Lung (tissue), 11 donors: ENCODE measurements at regions not wholly inside any gene's neighbourhood (a gene's known extent, or its start where the extent isn't known, plus 50 kb on each side); places are given as distances from the start of the nearest gene placed in this dataset.

Source experiments
- ATAC-seq: fragments of 200-7000 bp; cut with Tn5 transposase; one replicate; pipeline ENCODE4 v1.9.1; 2020; ENCODE audit warnings: moderate number of reproducible peaks; ENCODE audit not compliant: insufficient read depth, low FRiP score
- DNase-seq, 3 donors: peaks; one replicate each; pipeline ENCODE4 v3.0.0-alpha.2; 2013 to 2017
- H3K27ac ChIP-seq, 2 donors: one replicate each; pipeline ENCODE4 v1.5.1; 2013; ENCODE audit warnings: mild to moderate bottlenecking in 2 of 2, moderate library complexity in 2 of 2, control low read depth in 1 of 2, inconsistent platforms in 1 of 2, low read depth in 1 of 2, low read length in 1 of 2
- H3K27me3 ChIP-seq, 3 donors: one replicate each; pipeline ENCODE4 v1.5.1; 2013; ENCODE audit warnings: low read length in 2 of 3; ENCODE audit not compliant: control insufficient read depth in 3 of 3, insufficient read depth in 3 of 3
- H3K36me3 ChIP-seq, 4 donors: one replicate each; pipeline ENCODE4 v1.5.1; 2013; ENCODE audit warnings: low read length in 4 of 4, mild to moderate bottlenecking in 1 of 4, moderate library complexity in 1 of 4; ENCODE audit not compliant: control insufficient read depth in 4 of 4, insufficient read depth in 4 of 4
- H3K4me1 ChIP-seq, 5 donors: one replicate each; pipeline ENCODE4 v1.5.1; 2013; ENCODE audit warnings: low read length in 5 of 5, mild to moderate bottlenecking in 2 of 5, moderate library complexity in 1 of 5; ENCODE audit not compliant: control insufficient read depth in 5 of 5, insufficient read depth in 5 of 5
- H3K4me3 ChIP-seq: one replicate; pipeline ENCODE4 v1.5.1; 2013; ENCODE audit warnings: mild to moderate bottlenecking, control low read depth, moderate library complexity
- H3K9ac ChIP-seq, 2 donors: one replicate each; pipeline ENCODE4 v1.5.1; 2013; ENCODE audit warnings: low read length in 2 of 2, control low read depth in 1 of 2; ENCODE audit not compliant: insufficient read depth in 1 of 2
- H3K9me3 ChIP-seq, 4 donors: one replicate each; pipeline ENCODE4 v1.5.1; 2013; ENCODE audit warnings: low read length in 3 of 4, mild to moderate bottlenecking in 1 of 4, moderate library complexity in 1 of 4; ENCODE audit not compliant: control insufficient read depth in 4 of 4, insufficient read depth in 3 of 4
- WGBS, 2 donors: extraction: QIAGEN DNeasy Blood & Tissue Kit; methylation state at CpG; one replicate each; pipeline ENCODE4 v1.1.7; 2013; 5-methylcytosine and 5-hydroxymethylcytosine counted together
- TF ChIP-seq, protein P1 (sequence below): IDR thresholded peaks from 2 replicates; pipeline ENCODE4 v1.5.1; 2012; ENCODE audit warnings: mild to moderate bottlenecking; ENCODE audit errors: control extremely low read depth, extremely low read depth
- donor health status: control.
- donor health status: control.
- donor health status: Bipolar disorder and iron deficiency.
- donor health status: healthy.
- donor health status: DM: yes; HTN: yes; CAD: no.

DNA sequence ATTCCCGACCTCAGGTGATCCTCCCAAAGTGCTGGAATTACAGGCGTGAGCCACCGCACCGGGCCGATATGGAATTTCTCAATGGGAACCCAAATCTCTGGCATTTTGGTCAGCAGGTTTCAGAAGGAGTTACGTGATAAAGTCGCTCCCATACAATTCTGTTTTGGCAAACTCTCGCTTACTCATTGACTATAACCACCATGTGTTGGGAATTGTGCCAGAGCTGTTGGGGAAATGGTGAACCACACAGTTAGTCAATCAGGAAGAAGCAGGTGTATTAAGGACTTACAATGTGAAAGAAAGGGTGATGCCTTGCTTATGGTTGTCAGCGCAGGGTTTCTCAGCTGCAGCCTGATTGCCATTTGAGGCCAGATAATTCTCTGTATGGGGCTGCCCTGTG, 410.5 kb downstream of the QKI start:
- no peak for DNase-seq
- WGBS, 2 donors, result 71 to 81% methylated on average over 9 of the region's 9 CpGs
- no peak overlapping the region for H3K27ac ChIP-seq
- TF ChIP-seq, protein P1, sequence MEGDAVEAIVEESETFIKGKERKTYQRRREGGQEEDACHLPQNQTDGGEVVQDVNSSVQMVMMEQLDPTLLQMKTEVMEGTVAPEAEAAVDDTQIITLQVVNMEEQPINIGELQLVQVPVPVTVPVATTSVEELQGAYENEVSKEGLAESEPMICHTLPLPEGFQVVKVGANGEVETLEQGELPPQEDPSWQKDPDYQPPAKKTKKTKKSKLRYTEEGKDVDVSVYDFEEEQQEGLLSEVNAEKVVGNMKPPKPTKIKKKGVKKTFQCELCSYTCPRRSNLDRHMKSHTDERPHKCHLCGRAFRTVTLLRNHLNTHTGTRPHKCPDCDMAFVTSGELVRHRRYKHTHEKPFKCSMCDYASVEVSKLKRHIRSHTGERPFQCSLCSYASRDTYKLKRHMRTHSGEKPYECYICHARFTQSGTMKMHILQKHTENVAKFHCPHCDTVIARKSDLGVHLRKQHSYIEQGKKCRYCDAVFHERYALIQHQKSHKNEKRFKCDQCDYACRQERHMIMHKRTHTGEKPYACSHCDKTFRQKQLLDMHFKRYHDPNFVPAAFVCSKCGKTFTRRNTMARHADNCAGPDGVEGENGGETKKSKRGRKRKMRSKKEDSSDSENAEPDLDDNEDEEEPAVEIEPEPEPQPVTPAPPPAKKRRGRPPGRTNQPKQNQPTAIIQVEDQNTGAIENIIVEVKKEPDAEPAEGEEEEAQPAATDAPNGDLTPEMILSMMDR, result no peak
- H3K36me3 ChIP-seq, result no peaks in the 10 kb centered on the region
- H3K27me3 ChIP-seq, result peaks cover 0 to 2% (median 0%) of the 10 kb centered on the region in 3 donors
- H3K4me3 ChIP-seq, result no peak overlapping the region
- no peaks in the 10 kb centered on the region for H3K9me3 ChIP-seq
- no peak overlapping the region for H3K9ac ChIP-seq
- ATAC-seq, result no peak
- no peaks in the 10 kb centered on the region for H3K4me1 ChIP-seq

DNA sequence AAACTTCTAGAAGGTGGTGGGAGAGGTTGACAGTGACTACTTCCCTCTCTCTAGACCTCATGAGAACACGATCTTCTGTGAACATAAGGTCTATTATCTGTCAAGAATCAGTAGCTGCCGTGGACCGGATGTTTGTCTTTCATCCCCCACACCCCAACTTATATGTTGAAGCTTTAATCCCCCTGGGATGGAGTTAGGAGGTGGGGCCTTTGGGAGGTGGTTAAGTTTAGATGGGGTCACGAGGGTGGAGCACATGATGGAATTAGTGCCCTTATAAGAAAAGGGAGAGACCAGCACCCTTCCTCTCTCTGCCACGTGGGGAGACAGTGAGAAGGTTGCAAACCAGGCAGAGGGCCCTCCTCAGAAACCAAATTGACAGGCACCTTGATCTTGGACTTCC, 409.1 kb downstream of the QKI start:
- no peaks in the 10 kb centered on the region for H3K36me3 ChIP-seq
- H3K27me3 ChIP-seq, result peaks cover 0 to 2% (median 0%) of the 10 kb centered on the region in 3 donors
- WGBS, 2 donors, result 67 to 80% methylated on average over 5 of the region's 5 CpGs
- H3K9ac ChIP-seq, result no peak overlapping the region
- DNase-seq (no peak), ATAC-seq (no peak)
- no peaks in the 10 kb centered on the region for H3K9me3 ChIP-seq
- H3K27ac ChIP-seq, result no peak overlapping the region
- H3K4me3 ChIP-seq, result no peak overlapping the region
- no peaks in the 10 kb centered on the region for H3K4me1 ChIP-seq
- TF ChIP-seq, protein P1, result no peak

DNA sequence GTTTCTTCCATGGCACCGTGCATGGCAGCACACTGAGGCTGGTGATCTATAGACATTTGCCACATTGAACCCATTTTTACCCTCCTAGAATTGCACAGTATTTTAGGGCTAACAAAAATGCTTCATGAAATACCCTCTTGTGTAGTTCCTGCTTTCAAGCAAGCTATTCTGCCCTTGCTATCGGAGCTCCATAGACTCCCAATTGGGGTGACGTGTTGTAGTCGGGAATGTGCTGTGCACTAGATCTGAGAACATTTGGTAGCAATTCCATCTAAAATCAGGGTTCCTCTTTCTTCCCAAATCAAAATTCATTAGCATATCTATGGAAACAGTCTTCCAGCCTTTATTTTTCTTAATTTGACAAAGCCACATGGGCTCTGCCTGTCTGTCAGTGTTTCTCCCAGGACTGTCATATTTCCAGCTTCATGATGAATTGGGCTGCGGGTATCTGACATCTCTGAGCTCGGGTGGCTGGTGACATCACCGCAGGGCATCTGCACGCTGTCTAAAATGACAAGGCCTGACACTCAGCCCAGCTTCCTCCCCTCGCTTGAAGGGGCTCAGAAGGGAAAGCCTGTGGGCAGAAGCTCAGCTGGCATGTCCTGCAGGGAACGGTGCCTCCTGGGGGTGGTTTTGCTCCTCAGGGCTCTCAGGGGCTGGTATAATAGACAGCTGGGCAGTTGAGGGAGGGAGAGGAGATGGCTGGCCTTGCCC, 406.4 kb downstream of the QKI start:
- Histone ChIP-seq H3K27ac (no peak overlapping the region), H3K9ac (no peak overlapping the region), H3K4me3 (no peak overlapping the region), H3K4me1 (no peaks in the 10 kb centered on the region), H3K27me3 (peaks cover 0 to 2% (median 0%) of the 10 kb centered on the region in 3 donors), H3K36me3 (no peaks in the 10 kb centered on the region), H3K9me3 (no peaks in the 10 kb centered on the region)
- 80 to 93% methylated on average over 10 of the region's 10 CpGs for WGBS, 2 donors
- DNase-seq, result no peak
- TF ChIP-seq, protein P1, result no peak
- ATAC-seq, result no peak

DNA sequence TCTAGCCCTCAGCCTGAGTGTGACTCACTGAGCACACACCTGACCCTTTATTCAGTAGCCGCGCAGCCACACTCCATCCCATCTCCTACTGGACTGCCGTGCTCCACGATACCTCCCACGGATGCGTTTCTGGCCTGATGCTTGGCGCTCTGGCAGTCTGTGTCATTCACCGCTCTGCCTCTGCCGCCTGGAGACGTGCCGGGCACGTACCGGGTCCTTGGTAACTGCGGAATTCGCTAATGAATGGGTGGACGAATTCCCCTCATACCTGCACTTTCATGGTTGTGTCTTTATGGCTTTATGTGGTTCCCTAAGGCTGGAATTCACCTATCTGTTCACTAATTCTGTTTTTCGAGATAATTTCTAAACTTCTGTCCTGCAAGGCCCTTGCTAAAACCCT, 405.7 kb downstream of the QKI start:
- Histone ChIP-seq H3K27ac (no peak overlapping the region), H3K9me3 (no peaks in the 10 kb centered on the region), H3K9ac (no peak overlapping the region), H3K4me1 (no peaks in the 10 kb centered on the region), H3K4me3 (no peak overlapping the region), H3K27me3 (no peaks in the 10 kb centered on the region), H3K36me3 (no peaks in the 10 kb centered on the region)
- DNase-seq (no peak), ATAC-seq (no peak)
- TF ChIP-seq, protein P1, result no peak
- 96 to 97% methylated on average over 17 of the region's 17 CpGs for WGBS, 2 donors
